GM21825 (cell line): ENCODE measurements at regions not wholly inside any gene's neighbourhood (a gene's known extent, or its start where the extent isn't known, plus 50 kb on each side); places are given as distances from the start of the nearest gene placed in this dataset.

Source experiments
- ATAC-seq: cut with Tn5 transposase; IDR thresholded peaks from one replicate; pipeline ENCODE4 v1.9.1; 2021; ENCODE audit warnings: mild to moderate bottlenecking, moderate library complexity; ENCODE audit not compliant: unreplicated experiment

GRCh38 chr14:101471723-101472517, 89.4 kb upstream of the DIO3 start:
- no peak for ATAC-seq

DNA sequence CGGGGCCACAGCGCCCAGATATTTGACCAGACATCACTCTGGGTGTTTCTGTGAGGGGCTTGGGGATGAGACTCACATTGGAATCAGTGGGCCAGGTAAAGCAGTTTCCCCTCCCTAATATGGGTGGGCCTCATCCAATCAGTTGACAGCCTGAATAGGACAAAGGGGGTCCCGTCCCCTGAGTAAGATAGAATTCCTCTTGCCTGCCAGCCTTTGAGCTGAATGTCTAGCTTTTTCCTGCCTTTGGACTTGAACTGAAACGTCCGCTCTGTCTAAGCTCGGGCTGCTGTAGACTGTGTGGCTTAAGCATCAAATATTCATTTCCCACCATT, 88.8 kb upstream of the DIO3 start:
- no peak for ATAC-seq

- ATAC-seq: no peak
These were observed 88.1 kb upstream of the DIO3 start for GRCh38 chr14:101473045-101473729.

DNA sequence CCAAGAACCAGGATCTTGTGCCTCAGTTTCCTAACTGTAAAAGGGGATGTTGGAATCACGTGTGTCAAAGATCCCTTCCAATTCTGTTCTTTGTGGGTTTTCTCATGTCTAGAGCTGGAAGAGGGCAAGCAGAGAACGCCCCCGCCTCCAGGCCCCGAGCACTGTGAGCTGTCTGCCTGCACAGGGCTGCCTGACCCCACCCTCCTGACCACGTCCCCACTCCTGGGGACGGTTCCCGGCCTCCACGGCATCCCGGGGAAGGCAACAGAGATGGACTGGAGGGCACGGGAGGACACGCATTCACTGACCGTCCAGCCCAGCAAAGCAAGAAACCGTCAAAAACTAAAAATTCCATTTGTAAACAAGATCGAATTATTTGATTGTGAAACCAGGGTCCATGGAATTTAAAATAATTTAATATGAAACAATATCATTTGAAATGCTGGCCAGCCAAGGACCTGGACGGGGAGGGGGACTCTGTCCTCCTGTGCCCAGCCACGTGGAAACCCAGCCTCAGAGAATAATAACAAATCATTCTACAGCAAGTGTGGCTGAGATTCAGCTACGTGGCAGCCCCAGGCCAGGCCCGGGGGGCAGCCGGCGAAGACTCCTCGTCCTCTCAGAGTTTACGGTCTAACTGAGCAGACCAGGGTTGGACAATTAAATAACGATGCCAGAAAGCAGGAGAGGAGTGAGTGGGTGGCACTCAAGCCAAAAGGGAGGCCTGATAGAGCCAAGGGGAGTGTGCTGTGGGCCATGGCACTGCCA, 87.3 kb upstream of the DIO3 start:
- ATAC-seq: no peak

- ATAC-seq: no peak
These were observed 86.5 kb upstream of the DIO3 start for GRCh38 chr14:101474563-101475455.

DNA sequence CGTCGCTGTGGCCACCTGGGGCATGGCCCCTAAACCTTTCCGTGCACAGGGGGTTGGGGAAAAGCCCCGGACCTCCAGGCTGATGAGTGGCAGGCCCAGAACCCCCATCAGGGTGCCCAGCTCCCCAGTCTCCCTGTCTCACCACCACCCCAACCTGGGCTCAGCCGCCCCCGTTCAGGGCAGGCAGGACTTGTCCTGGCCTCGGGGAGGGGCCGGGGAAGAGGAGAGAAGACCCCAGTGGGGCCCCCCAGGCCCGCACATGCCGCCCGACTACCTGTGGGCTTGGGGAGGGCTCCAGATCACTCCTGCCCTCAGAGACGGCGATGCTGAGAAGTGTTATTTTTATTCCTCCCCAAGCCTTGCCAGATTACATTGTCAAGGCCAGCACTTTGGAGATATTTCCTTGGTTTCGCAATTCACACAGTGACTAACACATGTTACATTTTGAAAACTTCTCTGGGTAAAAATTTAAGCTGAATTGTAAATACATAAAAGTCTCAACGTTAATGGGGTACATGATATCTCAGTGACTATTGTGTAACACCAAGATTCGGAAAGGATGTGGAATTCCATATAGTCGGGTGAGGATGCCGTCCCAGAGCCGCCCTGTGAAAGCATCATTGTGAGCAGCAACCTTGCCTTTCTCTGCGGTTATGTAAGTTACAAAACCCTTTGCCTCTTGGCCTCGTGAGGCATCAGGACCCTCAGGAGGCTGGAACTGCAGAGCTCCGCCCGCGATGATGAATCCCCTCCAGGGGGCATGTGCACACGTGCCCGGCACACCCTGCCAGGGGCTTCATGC, 85.6 kb upstream of the DIO3 start:
- ATAC-seq: no peak

- no peak for ATAC-seq
These were observed 84.9 kb upstream of the DIO3 start for GRCh38 chr14:101476258-101476915.

GRCh38 chr14:101476916-101477553, 84.3 kb upstream of the DIO3 start:
- no peak for ATAC-seq

- ATAC-seq: no peak
These were observed 83.6 kb upstream of the DIO3 start for GRCh38 chr14:101477648-101478047.

- no peak for ATAC-seq
These were observed 83.2 kb upstream of the DIO3 start for GRCh38 chr14:101478096-101478495.

GRCh38 chr14:101478796-101479410, 82.4 kb upstream of the DIO3 start:
- no peak for ATAC-seq

- no peak for ATAC-seq
These were observed 81.1 kb upstream of the DIO3 start for GRCh38 chr14:101480022-101480746.

GRCh38 chr14:101480747-101481530, 80.4 kb upstream of the DIO3 start:
- ATAC-seq: no peak

GRCh38 chr14:101481557-101481956, 79.7 kb upstream of the DIO3 start:
- no peak for ATAC-seq

- no peak for ATAC-seq
These were observed 79.2 kb upstream of the DIO3 start for GRCh38 chr14:101482066-101482465.

DNA sequence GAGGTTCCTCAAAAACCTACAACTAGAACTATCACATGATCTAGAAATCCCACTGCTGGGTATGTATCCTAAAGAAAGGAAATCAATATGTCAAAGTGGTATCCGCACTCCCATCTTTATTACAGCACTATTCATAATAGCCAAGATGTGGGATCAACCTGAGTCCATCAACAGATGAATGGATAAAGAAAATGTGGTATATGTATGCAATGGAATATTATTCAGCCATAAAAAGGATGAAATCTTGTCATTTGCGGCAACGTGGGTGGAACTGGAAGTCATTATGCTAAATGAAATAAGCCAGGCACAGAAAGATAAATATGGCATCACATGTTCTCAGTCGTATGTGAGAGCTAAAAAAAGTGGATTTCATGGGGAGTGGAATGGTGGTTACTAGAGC, 77.5 kb upstream of the DIO3 start:
- no peak for ATAC-seq

- no peak for ATAC-seq
These were observed 72.1 kb upstream of the DIO3 start for GRCh38 chr14:101489092-101489760.
